ENCODE measurements at regions not wholly inside any gene's neighbourhood (a gene's known extent, or its start where the extent isn't known, plus 50 kb on each side); places are given as distances from the start of the nearest gene placed in this dataset.

GRCh38 chr12:60259225-60259624, 663.4 kb downstream of the SLC16A7 start:
- TF ChIP-seq CTCF (conservative IDR thresholded peaks at IDR 0.05) (no peak), EZH2 (IDR thresholded peaks at IDR 0.05; ENCODE audit: low read depth) (no peak)
